Breast epithelium (tissue), 4 donors: ENCODE measurements at regions not wholly inside any gene's neighbourhood (a gene's known extent, or its start where the extent isn't known, plus 50 kb on each side); places are given as distances from the start of the nearest gene placed in this dataset.

Source experiments
- DNase-seq, 2 donors: peaks; one replicate each; pipeline ENCODE4 v3.0.0-alpha.2; 2019; ENCODE audit warnings: low spot score in 2 of 2
- H3K27ac ChIP-seq, 2 donors: fragments of 200-600 bp; sonication (generic) in 1 of 2; one replicate each; pipeline ENCODE4 v1.5.1; 2016 to 2019; ENCODE audit warnings: mild to moderate bottlenecking in 1 of 2
- H3K27me3 ChIP-seq, 2 donors: fragments of 200-600 bp; sonication (generic) in 1 of 2; one replicate each; pipeline versions ENCODE4 v1.5.1 to v1.6.0; 2017 to 2019; ENCODE audit warnings: control low read depth in 1 of 2, mild to moderate bottlenecking in 1 of 2
- H3K36me3 ChIP-seq: fragments of 200-600 bp; one replicate; pipeline ENCODE4 v1.5.1; 2019
- H3K4me1 ChIP-seq, 2 donors: fragments of 200-600 bp; sonication (generic); one replicate each; pipeline ENCODE4 v1.5.1; 2016 to 2019; ENCODE audit warnings: control low read depth in 1 of 2
- H3K4me3 ChIP-seq, 3 donors: fragments of 200-600 bp; sonication (generic); 1 replicate in 2 of 3; 2 replicates in 1 of 3; pipeline ENCODE4 v1.5.1; 2016 to 2019; ENCODE audit warnings: mild to moderate bottlenecking in 3 of 3, moderate library complexity in 2 of 3
- H3K9me3 ChIP-seq, 2 donors: fragments of 200-600 bp; sonication (generic) in 1 of 2; one replicate each; pipeline ENCODE4 v1.5.1; 2016 to 2019; ENCODE audit warnings: control low read depth in 1 of 2
- CTCF ChIP-seq, 3 donors: fragments of 450-650 bp; IDR thresholded peaks; one replicate each; pipeline ENCODE4 v1.5.1; 2016 to 2017; ENCODE audit warnings: antibody characterized with exemption in 3 of 3, mild to moderate bottlenecking in 3 of 3, moderate library complexity in 3 of 3
- POLR2A ChIP-seq: fragments of 450-650 bp; IDR thresholded peaks from one replicate; pipeline ENCODE4 v1.6.1; 2016; ENCODE audit warnings: antibody characterized with exemption, mild to moderate bottlenecking, moderate library complexity
- POLR2AphosphoS5 ChIP-seq, 3 donors: sonication (generic); formaldehyde crosslinking; IDR thresholded peaks; one replicate each; pipeline ENCODE4 v1.6.1; 2017; ENCODE audit warnings: antibody characterized with exemption in 3 of 3
- intact Hi-C: fragments of 100-400 bp; cut with DNase I; formaldehyde crosslinking; loops from one replicate; pipeline ENCODE4 v1.15.1; 2023; ENCODE audit warnings: low total_unique reads

- no peaks in the 10 kb centered on the region for H3K36me3 ChIP-seq
- H3K4me3 ChIP-seq = no peak overlapping the region
- DNase-seq = no peak
- no peak for TF ChIP-seq POLR2A
- no peak for TF ChIP-seq CTCF (IDR thresholded peaks at IDR 0.05)
- TF ChIP-seq POLR2AphosphoS5 (IDR thresholded peaks at IDR 0.05) = no peak
- no peak overlapping the region for H3K27ac ChIP-seq
- no peaks in the 10 kb centered on the region for H3K9me3 ChIP-seq
- intact Hi-C loops = no loop called here
- no peaks in the 10 kb centered on the region for H3K4me1 ChIP-seq
- no peaks in the 10 kb centered on the region for H3K27me3 ChIP-seq
Measured at GRCh38 chr18:47334966-47335365, 83.5 kb upstream of the SKOR2 start.

- H3K9me3 ChIP-seq = no peaks in the 10 kb centered on the region
- TF ChIP-seq POLR2A = no peak
- no peak for TF ChIP-seq POLR2AphosphoS5 (IDR thresholded peaks at IDR 0.05)
- TF ChIP-seq CTCF (IDR thresholded peaks at IDR 0.05) = no peak
- intact Hi-C loops = no loop called here
- no peak overlapping the region for H3K4me3 ChIP-seq
- H3K36me3 ChIP-seq = no peaks in the 10 kb centered on the region
- H3K27me3 ChIP-seq = peaks cover 0 to 3% of the 10 kb centered on the region in 2 donors
- H3K27ac ChIP-seq = no peak overlapping the region
- no peaks in the 10 kb centered on the region for H3K4me1 ChIP-seq
- DNase-seq = no peak
Measured at GRCh38 chr18:47333926-47334635, 82.6 kb upstream of the SKOR2 start.

DNA sequence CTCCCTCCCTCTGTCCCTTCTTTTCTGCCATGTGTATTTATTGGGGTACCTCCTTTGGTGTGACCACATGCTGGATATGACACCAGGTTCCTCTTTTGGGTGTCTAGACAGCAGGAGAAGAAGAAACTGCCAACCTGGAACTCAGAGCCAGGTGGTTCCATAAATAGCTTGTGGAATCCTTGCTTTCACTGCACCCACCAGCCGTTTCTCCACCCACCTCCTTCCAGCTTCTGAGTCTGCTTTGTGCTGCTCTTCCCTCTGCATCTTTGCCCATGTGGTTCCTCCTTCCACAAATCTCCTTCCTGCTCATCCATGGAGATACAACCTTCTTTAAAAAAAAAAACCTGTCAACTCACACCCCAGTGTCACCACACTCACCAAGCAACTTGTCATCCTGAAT, 80.2 kb upstream of the SKOR2 start:
- TF ChIP-seq POLR2AphosphoS5 (IDR thresholded peaks at IDR 0.05) (no peak), CTCF (IDR thresholded peaks at IDR 0.05) (no peak), POLR2A (no peak)
- Histone ChIP-seq H3K27ac (no peak overlapping the region), H3K9me3 (no peaks in the 10 kb centered on the region), H3K4me1 (no peaks in the 10 kb centered on the region), H3K4me3 (no peak overlapping the region), H3K27me3 (peaks cover 0 to 3% of the 10 kb centered on the region in 2 donors), H3K36me3 (no peaks in the 10 kb centered on the region)
- DNase-seq = no peak
- intact Hi-C loops = no loop called here

- Histone ChIP-seq H3K4me3 (no peak overlapping the region), H3K27ac (no peak overlapping the region)
- no peak for DNase-seq
Measured at GRCh38 chr18:47331026-47331425, 79.6 kb upstream of the SKOR2 start.

More at GRCh38 chr18:47331026-47331425, 79.6 kb upstream of the SKOR2 start:
- TF ChIP-seq POLR2AphosphoS5 (IDR thresholded peaks at IDR 0.05) (no peak), POLR2A (no peak), CTCF (IDR thresholded peaks at IDR 0.05) (no peak)
- H3K9me3 ChIP-seq = no peaks in the 10 kb centered on the region
- no peaks in the 10 kb centered on the region for H3K36me3 ChIP-seq
- H3K27me3 ChIP-seq = peaks cover 0 to 3% of the 10 kb centered on the region in 2 donors
- intact Hi-C loops = no loop called here
- H3K4me1 ChIP-seq = no peaks in the 10 kb centered on the region
